Mesothelial cell of epicardium (in vitro differentiated cells): ENCODE measurements at regions not wholly inside any gene's neighbourhood (a gene's known extent, or its start where the extent isn't known, plus 50 kb on each side); places are given as distances from the start of the nearest gene placed in this dataset.
"Not testable (repeated sequence)": the region's sequence is repeated elsewhere in the genome, so short reads cannot be mapped to it uniquely, and the experiment has no call there.

Experiments
- DNase-seq, 2 experiments: peaks; one replicate each; pipeline ENCODE4 v3.0.0; 2021; ENCODE audit warnings: low spot score in 2 of 2; ENCODE audit not compliant: unreplicated experiment in 2 of 2
- H3K27ac Mint-ChIP-seq: 2 replicates; pipeline ENCODE4 v1.8.0; 2021; ENCODE audit warnings: mixed read lengths
- H3K27me3 Mint-ChIP-seq: 2 replicates; pipeline ENCODE4 v1.8.0; 2021; ENCODE audit warnings: low read depth, mixed read lengths
- H3K36me3 Mint-ChIP-seq: 2 replicates; pipeline ENCODE4 v1.8.0; 2021; ENCODE audit warnings: mixed read lengths
- H3K4me1 Mint-ChIP-seq: 2 replicates; pipeline ENCODE4 v1.8.0; 2021; ENCODE audit warnings: mixed read lengths
- H3K4me3 Mint-ChIP-seq: 2 replicates; pipeline ENCODE4 v1.8.0; 2021; ENCODE audit warnings: mild to moderate bottlenecking, moderate library complexity, mixed read lengths
- H3K9me3 Mint-ChIP-seq: 2 replicates; pipeline ENCODE4 v1.8.0; 2021; ENCODE audit warnings: mixed read lengths
- TF ChIP-seq, protein P1 (sequence below): fragments of 200-600 bp; sonication (generic); IDR thresholded peaks from one replicate; pipeline ENCODE4 v1.5.0; 2021; ENCODE audit warnings: antibody characterized with exemption; ENCODE audit not compliant: unreplicated experiment

DNA sequence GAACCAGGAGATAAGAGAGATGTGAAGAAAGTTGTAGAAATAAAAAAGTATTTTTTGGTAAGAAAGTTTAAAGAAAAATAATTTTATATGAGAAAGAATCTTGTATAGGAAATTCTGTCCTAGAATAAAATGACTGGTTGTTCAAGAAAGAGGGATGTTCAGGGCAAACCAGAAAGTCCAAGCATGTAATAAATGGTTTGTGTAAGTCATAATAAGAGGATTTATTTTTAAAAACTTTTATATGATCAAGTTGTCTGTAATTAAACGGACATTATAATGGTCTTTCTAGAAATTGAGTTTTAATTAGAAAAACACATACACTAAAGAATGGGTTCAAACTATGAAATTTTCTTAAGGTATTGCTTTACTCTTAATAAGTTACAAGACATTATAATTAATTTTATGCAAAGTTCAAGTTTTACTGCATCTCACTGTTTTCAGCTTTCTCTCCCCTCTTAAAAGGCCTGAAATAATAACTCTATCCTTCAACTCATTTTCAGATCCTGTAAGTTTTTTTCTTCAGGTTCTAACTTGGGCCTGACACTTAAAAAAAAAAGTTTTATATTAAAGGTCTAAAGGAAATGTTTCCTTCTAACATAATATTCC is 56.1 kb upstream of the ZNF300 start:
- Mint-ChIP-seq H3K36me3 (peaks cover 3% of the 10 kb centered on the region), H3K9me3 (peaks cover 57% of the 10 kb centered on the region), H3K27me3 (no peaks in the 10 kb centered on the region), H3K27ac (no peak overlapping the region), H3K4me1 (no peaks in the 10 kb centered on the region), H3K4me3 (no peak overlapping the region)
- DNase-seq: no peak
- TF ChIP-seq, protein P1, sequence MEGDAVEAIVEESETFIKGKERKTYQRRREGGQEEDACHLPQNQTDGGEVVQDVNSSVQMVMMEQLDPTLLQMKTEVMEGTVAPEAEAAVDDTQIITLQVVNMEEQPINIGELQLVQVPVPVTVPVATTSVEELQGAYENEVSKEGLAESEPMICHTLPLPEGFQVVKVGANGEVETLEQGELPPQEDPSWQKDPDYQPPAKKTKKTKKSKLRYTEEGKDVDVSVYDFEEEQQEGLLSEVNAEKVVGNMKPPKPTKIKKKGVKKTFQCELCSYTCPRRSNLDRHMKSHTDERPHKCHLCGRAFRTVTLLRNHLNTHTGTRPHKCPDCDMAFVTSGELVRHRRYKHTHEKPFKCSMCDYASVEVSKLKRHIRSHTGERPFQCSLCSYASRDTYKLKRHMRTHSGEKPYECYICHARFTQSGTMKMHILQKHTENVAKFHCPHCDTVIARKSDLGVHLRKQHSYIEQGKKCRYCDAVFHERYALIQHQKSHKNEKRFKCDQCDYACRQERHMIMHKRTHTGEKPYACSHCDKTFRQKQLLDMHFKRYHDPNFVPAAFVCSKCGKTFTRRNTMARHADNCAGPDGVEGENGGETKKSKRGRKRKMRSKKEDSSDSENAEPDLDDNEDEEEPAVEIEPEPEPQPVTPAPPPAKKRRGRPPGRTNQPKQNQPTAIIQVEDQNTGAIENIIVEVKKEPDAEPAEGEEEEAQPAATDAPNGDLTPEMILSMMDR: no peak

DNA sequence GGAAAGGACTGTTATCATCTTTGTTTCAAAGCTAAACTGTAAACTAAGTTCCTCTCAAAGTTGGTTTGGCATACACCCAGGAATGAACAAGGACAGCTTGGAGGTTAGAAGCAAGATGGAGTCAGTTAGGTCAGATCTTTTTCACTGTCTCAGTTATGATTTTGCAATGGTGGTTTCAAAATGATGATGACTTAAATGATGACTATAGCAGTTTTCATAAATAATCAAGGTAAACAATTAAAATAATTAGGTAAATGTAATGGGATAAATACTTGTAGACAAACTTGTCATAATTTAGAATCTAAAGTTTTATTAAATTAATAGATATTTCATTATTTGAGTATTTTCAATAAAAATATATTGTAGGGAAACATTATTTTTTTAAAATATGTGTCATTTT is 55.5 kb upstream of the ZNF300 start:
- H3K27me3 Mint-ChIP-seq, H3K4me3 Mint-ChIP-seq, H3K27ac Mint-ChIP-seq, H3K4me1 Mint-ChIP-seq, DNase-seq, H3K36me3 Mint-ChIP-seq: not testable (repeated sequence)
- H3K9me3 Mint-ChIP-seq: peaks cover 58% of the 10 kb centered on the region
